Breast epithelium (tissue), 3 donors: ENCODE measurements at regions not wholly inside any gene's neighbourhood (a gene's known extent, or its start where the extent isn't known, plus 50 kb on each side); places are given as distances from the start of the nearest gene placed in this dataset.

ENCODE experiments used
- CTCF ChIP-seq, 3 donors: fragments of 450-650 bp; IDR thresholded peaks; one replicate each; pipeline ENCODE4 v1.5.1; 2016 to 2017; ENCODE audit warnings: antibody characterized with exemption in 3 of 3, mild to moderate bottlenecking in 3 of 3, moderate library complexity in 3 of 3
- POLR2A ChIP-seq: fragments of 450-650 bp; IDR thresholded peaks from one replicate; pipeline ENCODE4 v1.6.1; 2016; ENCODE audit warnings: antibody characterized with exemption, mild to moderate bottlenecking, moderate library complexity
- POLR2AphosphoS5 ChIP-seq, 3 donors: sonication (generic); formaldehyde crosslinking; IDR thresholded peaks; one replicate each; pipeline ENCODE4 v1.6.1; 2017; ENCODE audit warnings: antibody characterized with exemption in 3 of 3

GRCh38 chr11:101715281-101715680 is 131.5 kb upstream of the TRPC6 start:
- TF ChIP-seq CTCF (IDR thresholded peaks at IDR 0.05), result no peak
- TF ChIP-seq POLR2A, result no peak
- TF ChIP-seq POLR2AphosphoS5 (IDR thresholded peaks at IDR 0.05), result no peak
